GM12873 (cell line): ENCODE measurements at regions not wholly inside any gene's neighbourhood (a gene's known extent, or its start where the extent isn't known, plus 50 kb on each side); places are given as distances from the start of the nearest gene placed in this dataset.

Source experiments
- TF ChIP-seq, protein P1 (sequence below): IDR thresholded peaks from 2 replicates; pipeline ENCODE4 v1.5.1; 2012; ENCODE audit warnings: low read depth, mild to moderate bottlenecking, moderate library complexity, low read length, control low read depth; ENCODE audit not compliant: insufficient read depth; ENCODE audit errors: missing control alignments

DNA sequence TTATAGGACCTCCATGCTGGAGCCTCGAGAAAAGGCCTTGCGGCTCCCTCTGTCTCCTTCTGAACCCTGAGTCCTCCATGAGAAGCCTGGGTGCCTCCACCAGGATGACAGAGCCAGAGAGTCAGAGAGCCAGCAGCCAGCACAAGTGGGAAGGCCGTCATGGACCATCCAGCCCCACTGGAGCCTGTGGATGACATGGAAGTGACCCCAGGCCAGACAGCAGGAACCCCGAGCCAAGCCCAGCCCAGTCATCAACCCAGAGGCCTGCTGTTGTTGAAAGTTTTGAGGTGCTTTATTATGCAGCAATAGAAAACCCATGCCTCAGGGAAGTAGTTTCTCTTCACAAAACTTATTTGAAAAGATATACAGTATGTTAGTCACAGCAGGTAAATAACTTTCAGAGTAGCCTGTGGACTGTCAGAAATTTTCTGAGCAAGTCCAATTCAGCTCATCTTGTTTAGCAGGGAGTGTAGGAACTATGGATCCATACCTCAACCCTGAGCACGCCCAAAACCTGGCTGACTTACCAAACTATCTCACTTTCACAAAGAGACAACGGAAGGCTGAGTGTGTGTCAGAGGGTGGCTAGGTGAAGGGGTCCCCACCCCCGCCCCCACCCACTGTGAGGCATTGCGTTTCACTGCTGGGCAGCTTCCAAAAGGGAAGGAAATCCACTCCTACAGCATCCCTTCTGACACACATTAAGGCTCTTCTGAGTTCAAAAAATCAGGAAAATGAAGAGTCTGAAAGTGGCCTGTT, 79.9 kb upstream of the NDUFV2 start:
- TF ChIP-seq, protein P1, sequence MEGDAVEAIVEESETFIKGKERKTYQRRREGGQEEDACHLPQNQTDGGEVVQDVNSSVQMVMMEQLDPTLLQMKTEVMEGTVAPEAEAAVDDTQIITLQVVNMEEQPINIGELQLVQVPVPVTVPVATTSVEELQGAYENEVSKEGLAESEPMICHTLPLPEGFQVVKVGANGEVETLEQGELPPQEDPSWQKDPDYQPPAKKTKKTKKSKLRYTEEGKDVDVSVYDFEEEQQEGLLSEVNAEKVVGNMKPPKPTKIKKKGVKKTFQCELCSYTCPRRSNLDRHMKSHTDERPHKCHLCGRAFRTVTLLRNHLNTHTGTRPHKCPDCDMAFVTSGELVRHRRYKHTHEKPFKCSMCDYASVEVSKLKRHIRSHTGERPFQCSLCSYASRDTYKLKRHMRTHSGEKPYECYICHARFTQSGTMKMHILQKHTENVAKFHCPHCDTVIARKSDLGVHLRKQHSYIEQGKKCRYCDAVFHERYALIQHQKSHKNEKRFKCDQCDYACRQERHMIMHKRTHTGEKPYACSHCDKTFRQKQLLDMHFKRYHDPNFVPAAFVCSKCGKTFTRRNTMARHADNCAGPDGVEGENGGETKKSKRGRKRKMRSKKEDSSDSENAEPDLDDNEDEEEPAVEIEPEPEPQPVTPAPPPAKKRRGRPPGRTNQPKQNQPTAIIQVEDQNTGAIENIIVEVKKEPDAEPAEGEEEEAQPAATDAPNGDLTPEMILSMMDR: no peak

DNA sequence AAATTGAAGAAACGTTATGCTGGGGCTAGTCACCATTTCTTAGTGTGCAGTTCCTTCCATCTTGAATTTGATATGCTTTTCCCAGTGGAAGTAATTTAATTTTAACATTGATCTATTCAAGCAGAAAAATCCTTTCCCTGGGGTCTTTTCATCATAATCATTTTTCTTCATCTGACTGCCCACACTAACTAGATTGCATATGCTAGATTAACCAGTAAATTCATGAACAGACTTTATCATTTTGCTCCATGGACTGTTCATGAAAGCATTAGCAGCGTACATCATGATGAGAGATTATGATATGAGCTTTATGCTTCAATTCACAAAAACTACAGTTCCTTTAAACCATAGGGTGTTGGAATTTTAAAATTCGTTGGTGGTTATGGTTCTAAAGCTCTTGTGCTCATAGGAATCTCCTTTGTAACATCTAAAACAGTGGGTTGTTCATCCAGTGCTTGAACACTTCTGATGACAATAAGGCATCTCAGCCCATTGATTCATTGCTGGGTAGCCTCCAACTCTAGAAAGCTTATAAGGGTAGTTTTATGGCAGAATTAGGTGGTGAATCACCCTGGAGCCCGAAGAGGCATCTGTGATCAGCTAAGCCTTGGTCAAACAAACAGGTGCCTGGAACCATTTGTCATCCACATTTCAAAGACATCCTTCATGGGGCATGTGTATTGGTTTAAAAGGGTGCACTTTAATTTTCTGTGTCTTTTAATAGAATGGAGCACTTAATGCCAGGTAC, 77.2 kb upstream of the NDUFV2 start:
- TF ChIP-seq, protein P1: no peak

DNA sequence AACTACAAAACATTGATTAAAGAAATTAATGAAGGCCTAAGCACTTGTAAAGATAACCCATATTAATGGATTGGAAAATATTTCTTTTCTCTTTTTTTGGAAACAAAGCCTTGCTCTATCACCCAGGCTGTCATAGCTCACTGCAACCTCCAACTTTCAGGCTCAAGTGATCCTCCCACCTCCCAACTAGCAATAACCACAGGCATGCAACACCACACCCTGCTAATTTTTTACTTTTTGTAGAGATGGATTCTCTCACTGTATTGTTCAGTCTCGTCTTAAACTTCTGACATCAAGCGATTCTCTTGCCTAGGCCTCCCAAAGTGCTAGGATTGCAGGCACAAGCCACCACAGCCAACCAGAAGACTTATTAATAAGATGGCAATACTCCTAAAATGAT, 73.4 kb upstream of the NDUFV2 start:
- TF ChIP-seq, protein P1: no peak

DNA sequence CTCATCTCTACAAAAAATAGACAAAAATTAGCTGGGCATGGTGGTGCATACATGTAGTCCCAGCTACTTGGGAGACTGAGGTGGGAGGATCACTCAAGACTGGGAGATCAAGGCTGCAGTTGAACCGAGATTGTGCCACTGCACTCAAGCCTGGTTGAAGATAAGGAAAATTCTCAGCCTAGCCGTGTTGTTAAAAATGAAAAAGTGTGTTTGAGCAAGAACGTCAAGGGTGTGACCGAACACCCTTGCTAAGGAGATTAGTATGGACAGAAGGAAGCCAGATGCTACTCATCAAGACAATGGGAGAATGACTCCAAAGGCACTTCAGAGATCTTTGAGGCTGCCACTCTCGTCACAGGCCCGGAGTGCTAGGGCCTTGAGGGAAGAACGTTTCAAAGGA, 70.0 kb upstream of the NDUFV2 start:
- TF ChIP-seq, protein P1: no peak

DNA sequence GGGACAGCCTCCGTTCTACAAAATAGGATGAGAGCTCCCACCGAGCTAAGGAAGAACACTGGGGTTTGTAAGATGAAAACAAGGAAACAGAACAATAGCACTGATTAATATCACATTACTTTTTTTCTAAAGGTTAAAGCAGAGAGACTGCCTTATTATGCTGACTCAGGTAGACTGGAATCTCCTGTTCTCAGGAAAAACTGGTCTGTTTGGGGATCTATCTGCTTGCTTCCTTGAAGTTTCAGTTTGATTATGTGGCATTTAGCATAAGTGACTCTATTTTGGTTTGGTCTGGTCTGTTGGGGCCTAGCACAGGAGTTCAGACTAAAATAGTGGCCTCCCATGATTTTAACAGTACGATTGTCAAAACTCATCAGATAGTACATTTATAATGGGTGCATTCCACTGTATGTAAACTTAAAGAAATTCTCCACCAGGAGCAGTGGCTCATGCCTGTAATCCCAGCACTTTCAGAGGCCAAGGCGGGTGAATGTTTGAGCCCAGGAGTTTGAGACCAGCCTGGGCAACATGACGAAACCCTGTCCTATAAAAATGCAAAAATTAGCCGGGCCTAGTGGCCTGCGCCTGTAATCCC, 64.1 kb upstream of the NDUFV2 start:
- TF ChIP-seq, protein P1: no peak

DNA sequence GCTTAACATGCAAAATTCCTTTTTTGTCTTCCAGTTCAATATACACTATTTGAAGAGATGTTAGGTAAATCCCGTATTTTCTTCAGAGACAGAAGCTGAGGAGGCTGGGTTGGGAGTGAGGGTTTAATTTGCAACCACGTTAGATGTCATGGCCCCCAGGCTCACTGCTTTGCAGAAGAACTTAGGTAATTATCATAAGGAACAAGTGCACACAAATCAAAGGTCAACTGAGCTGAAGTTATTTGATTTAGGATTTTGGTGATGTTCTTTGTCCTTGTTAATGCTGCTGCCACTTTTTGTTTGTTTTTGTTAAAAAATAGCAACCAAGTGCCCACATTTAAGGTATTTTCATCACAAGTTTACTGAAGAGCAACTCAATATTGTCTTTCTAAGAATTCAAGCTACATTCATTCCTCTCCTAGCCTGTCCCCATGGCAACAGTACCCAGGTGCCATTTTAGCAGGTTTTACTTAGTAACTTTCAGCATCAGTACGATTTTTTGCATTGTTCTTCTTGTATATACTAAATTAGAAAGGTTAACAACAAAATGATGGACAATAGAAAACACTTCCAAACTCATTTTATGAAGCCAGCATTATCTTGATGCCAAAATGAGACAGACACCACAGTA, 62.9 kb upstream of the NDUFV2 start:
- TF ChIP-seq, protein P1: no peak
